HG03520 (cell line): ENCODE measurements at regions not wholly inside any gene's neighbourhood (a gene's known extent, or its start where the extent isn't known, plus 50 kb on each side); places are given as distances from the start of the nearest gene placed in this dataset.

Experiments used
- ATAC-seq: cut with Tn5 transposase; IDR thresholded peaks from one replicate; pipeline ENCODE4 v1.9.1; 2021; ENCODE audit warnings: mild to moderate bottlenecking, moderate library complexity; ENCODE audit not compliant: unreplicated experiment

DNA sequence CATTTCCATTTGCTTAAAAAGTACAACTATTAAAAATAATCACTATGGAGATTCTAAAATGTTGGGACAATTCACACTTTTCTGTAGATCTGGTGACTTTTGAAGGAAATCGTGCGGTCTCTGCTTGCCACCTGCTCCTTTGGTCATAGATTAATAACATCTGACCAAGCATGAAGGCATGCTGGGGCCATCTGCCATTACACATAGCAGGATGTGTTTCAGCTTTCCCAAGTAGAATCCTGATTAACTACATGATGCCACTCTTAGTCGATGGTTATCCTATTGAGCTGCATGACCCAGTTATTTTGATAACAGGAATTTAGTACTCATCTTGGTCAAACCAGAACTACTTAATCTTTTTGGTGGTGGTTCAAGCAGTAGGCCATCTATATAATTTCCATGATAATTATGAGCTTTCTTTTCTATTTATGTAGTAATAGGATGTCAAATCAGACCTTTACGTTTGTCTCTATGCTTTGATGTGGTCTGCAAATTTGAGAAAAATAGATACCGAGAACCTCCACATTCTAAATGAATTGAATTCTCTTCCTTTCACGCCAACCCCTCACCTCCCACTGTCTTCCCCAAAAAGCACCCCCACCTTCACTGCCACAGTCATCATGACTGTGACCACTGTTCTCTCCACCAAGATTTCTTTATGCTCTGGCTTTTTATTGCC is 158.1 kb downstream of the DIPK2A start:
- no peak for ATAC-seq

DNA sequence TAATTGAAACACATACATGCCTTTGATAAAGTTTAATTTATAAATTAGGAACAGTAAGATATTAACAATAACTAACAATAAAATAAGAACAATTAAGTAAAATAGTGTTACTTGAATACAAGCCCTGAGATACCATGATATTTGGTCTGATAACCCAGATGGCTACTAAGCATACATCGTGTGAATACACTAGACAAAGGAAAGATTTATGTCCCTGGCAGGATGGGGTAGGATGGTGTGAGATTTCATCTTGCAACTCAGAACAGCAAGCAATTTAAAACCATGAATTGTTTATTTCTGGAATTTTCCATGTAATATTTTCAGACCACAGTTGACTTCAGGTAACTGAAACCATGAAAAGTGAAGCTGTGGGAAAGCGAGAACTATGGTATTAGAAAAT is 169.5 kb downstream of the DIPK2A start:
- ATAC-seq: no peak

DNA sequence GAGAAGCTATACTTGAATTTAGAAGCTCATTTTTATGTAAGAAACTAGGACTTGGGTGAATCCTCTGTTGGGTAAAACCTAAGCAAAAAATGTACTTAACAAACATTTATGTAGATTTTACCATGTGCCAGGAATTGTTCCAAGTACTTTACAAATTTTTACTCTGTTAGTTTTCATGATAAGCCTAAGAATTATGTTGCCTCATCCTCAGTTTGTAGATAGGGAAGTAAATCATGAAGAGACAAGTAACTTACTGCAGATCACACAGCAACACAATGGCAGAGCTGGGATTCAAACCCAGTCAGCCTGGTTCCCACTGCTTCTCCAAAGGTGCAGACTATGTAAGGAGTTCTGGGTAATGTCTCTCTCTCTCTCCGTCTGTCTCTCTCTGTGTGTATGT is 169.9 kb downstream of the DIPK2A start:
- no peak for ATAC-seq

DNA sequence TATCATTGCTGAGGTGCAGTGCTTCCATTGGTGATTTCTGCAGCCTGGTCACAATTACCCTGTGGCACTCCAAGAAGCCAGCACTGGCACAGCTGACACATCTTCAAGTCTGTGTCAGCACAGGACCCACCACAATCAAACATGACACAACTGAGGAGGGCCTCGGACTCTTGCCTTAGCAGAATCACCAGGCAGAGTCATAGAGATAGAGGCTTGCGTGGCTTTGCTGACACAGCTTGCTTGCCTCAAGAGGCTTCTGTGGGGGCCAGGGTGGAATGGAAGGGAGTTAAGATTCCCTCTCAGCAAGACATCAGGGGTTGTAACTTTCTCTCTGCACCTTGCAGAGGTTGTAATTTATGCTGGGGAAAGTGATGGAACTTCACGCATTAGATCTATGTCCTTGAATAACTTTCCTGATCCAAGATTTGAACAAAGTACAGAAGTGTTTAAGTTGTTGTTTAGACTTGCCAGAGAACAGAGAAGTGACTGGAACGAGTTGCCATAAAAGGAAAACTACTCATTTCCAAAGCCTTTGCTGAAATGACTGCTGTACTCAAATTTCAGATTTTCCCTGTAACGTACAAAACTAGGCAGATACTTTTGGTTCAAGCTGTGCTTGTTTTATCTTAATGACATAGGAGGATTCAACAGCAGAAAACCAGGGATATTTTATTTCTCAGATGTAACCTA is 170.7 kb downstream of the DIPK2A start:
- no peak for ATAC-seq

DNA sequence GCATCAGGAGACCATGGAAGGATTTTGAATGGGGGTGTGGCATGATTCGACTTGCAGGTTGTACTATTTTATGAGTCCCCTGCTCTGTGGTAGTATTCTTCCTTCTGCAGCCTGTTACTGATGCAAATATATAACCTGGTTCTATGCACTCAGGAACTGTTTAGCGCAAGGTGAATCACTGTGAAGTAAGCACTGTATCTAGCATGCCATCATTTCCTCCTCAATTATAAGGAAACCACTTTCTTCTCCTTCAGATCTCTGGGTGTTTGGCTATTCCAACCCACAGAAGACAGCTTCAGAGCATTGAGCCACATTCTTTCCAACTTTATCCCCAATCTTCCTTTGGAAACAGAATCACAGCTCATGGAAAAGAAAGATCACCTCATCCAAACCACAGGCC is 176.7 kb downstream of the DIPK2A start:
- ATAC-seq: no peak

DNA sequence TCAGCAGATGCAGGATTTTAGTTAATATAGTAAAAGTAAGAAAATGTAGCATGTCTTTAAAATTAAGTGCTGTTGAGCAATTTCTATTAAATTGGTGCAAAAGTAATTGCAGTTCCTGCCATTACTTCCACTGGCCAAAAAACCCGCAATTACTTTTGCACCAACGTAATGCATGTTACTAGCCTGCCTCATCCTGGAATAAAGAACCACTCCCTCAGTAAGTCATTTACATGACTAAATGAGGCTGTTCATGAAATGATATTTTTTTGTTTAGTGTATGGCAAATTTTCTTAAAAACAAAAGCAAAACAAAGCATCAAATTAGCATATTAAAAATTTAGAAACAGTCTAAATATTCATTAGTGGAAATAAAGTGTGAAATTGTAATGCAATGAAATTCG is 180.4 kb downstream of the DIPK2A start:
- no peak for ATAC-seq

DNA sequence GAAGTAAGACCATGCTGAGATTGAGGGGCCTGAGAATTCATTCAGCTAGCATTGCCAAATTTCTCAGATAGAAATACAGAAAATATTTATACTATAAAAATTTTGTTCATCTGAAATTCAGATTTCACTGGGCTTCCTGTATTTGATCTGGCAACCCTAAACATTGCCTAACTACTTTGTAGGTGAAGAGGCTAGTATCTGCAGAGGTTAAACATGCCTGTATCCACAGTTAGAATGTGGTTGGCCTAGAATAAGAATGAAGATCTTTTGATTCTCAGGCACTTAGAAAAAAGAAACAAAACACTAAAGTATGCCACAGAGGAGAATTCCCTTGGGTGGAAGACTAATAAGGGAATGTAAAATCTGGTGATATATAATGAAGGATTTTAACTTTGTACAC is 189.0 kb downstream of the DIPK2A start:
- no peak for ATAC-seq

DNA sequence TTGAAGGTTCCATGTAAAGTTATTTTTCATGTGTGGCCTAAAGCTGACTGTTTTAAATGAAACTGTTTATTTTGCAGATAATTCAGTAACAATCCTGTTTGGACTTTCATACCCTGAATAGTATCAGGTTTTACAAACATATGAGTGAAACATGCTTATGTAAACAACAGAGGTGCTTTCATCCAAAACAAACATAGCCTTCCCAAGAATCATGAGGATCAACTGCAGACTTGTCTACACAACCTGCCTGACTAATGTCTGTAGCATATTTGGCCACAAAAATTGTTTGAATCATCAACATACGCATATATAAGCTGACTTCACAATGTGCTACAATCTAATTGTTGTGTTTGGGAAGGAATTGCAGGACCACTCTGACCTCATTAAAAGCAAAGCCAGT is 190.4 kb downstream of the DIPK2A start:
- ATAC-seq: no peak

DNA sequence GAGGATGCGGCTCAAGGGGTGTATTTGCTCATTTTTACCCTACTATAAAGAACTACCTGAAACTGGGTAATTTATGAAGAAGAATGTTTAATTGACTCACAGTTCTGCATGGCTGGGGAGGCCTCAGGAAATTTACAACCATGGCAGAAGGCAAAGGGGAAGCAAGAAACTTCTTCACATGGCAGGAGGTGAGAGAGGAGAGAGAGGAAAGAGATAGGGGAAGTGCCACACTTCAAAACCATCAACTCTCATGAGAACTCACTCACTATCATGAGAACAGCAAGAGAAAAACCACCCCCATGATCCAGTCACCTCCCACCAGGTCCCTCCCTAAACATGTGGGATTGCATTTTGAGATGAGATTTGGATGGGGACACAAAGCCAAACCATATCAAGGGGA is 192.7 kb downstream of the DIPK2A start:
- ATAC-seq: no peak

DNA sequence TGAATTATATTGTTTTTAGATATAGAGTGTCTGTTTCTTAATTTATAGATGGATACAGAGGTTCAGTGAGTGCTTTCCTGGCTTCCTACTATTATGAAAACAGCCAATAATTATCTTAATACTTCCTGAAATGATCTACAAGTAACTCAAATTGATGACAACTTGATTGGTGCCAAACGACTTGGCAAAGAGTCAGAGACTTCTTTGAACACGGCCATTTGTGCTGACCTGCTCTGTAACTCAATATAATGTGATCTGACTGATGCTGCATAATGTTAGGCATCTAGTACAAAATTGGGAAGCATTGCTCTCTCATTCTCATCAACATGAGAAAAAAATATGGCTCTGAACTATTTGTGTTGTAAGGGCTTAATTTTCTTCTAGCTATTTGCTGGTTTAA is 193.9 kb downstream of the DIPK2A start:
- no peak for ATAC-seq

DNA sequence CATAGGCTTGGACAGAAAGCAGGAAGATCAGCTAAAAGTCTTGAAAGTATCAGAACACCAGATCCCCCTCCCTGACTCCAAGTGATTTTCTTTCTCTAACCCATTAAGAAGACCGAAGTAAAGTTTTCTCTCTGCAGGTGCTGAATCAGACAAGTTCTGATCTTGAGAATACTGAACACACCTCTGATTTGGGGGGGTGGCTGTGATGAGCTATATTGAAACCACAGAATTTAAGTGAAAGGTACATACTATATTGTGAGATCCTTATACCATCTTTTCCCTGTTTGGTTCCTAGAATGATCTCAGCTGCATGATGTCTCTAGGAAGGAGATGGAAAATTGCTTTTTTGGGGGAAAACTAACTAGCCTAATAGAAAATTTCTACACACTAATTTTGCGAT is 196.0 kb downstream of the DIPK2A start:
- ATAC-seq: no peak

DNA sequence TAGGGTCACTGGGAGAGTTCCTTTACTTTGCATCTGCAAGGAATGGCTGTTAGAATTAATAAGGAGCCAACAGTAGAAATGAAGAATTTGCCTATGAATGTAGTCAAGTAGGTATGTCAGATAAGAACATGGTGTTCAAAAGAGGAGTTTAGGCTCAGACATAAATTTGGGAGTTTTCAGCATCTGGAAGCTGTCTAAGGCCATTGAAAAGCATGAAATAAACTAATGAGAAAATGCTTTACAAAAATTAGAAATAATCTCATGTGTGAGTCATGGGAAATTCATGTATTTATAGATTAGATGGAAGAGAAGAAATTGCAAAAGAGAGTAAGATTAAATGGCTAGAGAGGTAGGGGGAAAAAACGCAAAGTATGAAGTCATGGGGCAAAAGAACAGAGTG is 201.9 kb downstream of the DIPK2A start:
- ATAC-seq: no peak

DNA sequence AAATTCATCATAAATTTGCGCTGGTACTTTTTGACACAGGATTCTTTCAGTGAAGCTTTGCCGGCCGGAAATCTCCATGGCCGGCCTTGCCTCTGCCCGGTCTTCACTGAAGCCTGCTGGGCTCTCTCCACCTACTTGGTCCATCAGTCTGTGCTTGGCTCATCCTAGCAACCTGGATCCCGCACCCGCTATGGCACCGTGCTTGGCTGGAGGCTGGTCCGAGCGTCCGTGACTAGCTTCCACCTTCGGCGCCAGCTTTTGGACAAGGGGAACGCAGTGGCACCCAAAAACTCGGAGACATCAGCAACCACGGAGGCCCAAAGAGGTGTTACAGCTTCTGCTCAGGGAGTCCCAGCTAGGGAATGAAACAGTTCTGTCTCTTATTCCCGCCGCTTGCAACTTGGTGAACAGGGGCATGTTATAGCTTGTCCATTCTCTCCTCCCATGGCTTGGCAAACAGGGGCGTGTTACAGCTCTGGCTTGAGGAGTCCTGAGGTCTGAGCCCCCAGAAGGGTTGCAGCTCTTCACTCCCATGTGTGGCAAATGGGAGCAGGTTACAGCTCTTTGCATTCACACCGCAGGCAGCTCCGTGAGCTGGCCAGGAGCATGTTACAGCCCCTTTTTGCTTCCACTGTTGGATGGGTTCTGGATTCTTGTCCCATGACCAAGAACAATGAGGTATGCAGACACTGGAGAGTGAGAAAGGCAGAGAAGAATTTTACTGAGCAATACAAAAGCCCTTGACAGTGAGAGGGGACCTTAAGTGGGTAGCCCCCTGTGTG is 204.2 kb downstream of the DIPK2A start:
- ATAC-seq: no peak

DNA sequence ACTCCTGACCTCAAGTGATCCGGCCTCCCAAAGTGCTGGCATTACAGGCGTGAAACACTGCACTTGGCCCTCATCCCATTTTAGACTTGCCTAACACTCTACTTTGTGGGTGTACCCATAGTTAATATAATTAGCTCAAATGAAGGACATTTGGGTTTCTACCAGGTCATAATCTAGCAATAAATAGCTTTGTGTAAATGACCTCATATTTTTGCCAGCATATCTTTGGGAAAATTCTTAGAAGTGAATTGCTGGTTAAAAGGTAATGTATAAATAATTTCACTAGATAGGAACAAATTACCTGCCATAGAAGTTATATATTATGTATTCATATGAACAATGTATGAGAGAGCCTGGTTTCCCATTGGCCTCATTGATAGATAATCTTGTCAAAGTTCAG is 206.0 kb downstream of the DIPK2A start:
- no peak for ATAC-seq

DNA sequence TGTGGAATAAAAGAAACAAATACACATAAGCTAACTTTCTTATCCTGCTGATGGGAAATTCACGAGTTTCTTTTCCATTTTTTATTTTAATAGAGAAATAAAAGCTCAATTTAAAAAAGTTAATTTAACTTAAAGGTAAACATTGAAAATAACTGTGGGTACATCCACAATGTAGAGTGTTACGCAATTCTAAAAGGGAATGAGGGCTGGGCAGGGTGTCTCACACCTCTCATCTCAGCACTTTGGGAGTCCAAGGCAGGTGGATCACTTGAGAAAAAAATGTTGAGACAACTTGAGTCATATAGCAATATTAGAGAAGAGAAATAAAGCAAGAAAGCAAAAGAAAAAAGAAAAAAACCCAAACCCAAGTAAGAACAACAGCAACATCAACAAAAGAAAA is 207.0 kb downstream of the DIPK2A start:
- ATAC-seq: no peak

DNA sequence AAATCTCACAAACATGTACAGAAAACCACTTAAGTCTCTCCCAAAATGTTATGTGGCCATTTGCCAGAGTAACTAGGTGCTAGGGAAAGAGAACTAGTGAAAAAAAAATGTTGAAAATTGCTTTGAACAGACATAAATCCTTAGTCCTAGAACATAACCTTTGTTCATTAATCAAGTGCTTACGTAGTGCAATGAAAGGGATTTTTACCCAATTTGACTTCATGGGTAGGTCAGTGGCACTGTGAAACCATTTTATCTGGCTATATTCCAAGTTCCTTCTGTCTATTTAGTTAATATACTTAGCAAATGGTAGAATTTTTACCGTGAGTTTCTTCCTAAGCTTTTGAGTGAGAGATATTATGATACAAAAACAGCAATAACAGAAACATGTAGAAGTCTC is 209.4 kb downstream of the DIPK2A start:
- no peak for ATAC-seq

DNA sequence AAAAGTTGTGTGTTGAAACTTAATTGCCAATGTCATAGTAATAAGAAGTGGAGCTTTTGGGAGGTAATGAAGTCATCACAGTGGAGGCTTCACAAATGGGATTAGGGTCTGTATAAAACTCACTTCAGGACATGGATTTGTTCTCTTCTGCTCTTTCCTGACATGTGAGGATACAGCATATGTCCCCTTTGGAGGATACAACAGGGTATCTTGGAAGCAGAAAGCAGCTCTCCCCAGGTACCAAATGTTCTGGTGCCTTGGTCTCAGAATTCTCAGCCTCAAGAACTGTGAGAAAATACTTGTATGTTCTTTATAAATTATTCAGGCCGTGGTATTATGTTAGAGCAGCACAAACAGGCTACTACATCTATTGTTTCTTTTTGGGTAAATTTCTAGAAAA is 210.9 kb downstream of the DIPK2A start:
- no peak for ATAC-seq

DNA sequence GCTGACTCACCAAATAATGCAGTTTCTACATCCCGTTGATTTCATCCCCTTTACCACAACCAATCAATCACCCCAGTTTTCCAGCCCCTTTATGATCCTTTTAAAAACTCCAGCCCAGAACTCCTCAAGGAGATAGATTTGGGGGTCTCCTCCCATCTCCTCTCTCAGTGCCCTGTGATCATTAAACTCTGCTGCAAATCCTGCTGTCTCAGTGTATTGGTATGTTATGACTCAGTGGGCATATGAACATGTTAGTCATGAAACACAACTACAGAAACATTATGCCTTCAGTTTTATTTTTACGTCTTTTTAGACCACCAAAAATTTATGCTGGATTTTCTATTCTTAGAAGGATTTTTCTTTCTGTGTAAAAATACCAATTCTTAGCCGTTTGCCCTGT is 213.7 kb downstream of the DIPK2A start:
- no peak for ATAC-seq

DNA sequence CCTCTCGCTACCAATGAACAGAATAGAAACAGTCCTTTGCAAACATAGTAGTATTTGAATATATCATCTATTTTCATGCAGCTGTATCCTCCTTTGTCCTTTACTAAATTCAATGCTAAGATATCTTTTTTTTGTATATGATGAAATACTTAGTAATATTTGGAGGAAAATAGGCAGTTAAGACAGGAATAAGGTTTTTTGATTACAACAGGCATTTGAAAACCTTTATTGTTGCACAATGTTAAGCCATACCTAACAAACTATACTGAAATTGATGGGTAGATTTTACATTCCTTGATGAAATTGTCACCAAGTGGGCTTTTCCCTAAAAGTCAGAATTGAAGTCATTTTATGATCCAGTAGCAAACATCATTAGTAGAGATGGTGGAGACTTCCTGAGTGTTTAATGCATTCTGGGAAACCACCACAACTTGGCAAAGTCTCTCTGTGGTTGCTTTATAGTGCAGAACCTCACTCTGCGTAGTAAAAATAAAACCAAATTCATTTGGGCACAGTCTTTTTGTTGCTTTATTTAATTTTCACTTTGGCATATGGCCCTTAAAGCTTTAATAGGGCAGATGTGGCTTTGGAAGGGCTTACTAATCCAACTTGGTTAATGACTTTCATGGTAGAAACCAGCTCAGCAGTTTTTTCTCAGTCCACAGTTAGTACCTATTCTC is 216.0 kb downstream of the DIPK2A start:
- ATAC-seq: no peak

DNA sequence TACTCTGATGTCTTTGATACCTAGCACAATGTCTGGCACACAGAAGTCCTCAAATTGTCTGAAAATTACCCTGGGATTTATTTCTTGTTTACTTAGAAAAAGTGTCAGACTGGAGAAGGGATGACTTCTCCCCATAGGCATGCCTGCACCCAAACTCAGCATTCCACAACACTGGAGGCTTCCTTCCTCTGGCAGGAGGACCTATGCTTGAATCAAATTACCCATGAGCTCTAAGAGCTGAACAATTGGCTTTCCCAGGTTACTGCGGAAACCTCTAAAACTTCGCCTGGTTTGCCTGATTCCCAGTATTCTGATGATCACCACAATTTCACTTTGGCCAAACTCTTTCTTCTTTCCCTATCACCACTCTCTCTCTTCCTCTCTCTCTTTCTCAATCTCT is 217.4 kb downstream of the DIPK2A start:
- ATAC-seq: no peak

DNA sequence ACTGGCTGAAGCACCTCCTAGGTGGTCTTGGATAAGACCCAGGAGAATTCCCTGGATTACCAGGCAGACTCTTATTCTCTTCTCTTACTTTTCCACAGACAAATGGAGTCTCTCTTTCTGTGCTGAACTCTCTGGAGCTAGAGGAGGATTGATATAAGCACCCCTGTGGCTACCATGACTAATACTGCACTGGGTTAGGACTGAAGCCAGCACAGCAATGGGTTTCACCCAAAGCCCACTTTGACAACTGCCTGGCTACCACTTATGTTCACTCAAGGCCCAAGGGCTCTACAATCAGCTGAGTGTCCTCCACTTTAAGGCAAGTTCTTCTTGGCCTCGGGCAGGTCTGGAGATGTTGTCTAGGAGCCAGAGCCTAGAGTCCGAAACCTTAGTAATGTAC is 225.5 kb downstream of the DIPK2A start:
- ATAC-seq: no peak

DNA sequence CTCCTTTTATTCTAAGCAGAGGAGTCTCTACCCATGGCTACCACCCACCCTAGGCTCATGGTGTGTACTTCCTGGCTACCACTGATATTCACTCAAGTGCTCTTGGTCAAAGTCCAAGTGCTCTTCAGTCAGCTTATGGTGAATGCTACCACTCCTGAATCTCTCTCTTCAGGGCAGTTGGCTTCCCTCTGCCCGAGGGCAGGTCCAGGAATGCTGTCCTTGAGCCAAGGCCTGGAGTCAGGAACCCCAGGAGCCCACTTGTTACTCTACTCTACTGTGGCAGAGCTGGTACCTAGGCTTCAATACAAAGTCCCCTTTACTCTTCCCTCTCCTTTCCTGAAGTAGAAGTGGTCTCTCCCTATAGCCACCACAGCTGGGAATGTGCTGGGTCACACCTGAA is 226.0 kb downstream of the DIPK2A start:
- ATAC-seq: no peak
